ENCODE measurements at regions not wholly inside any gene's neighbourhood (a gene's known extent, or its start where the extent isn't known, plus 50 kb on each side); places are given as distances from the start of the nearest gene placed in this dataset.
"Not testable (repeated sequence)": the region's sequence is repeated elsewhere in the genome, so short reads cannot be mapped to it uniquely, and the experiment has no call there.

DNA sequence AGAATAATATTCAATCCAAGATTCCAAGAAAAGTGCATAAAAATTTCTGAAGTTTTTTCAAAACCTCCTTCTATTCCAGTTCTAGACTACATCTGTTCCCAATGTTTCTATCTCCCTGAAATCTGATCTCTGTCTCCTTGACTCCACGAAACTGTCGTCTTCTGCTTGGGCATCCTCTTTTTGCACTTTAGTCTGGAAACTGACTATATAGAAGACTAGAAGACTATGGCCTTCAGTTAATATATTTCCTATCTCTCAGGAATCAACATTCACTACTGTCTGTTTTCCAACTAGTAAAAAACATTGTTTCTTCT, 745.4 kb upstream of the ADGRB3 start:
- DNase-seq, result peak; percentile 43

DNA sequence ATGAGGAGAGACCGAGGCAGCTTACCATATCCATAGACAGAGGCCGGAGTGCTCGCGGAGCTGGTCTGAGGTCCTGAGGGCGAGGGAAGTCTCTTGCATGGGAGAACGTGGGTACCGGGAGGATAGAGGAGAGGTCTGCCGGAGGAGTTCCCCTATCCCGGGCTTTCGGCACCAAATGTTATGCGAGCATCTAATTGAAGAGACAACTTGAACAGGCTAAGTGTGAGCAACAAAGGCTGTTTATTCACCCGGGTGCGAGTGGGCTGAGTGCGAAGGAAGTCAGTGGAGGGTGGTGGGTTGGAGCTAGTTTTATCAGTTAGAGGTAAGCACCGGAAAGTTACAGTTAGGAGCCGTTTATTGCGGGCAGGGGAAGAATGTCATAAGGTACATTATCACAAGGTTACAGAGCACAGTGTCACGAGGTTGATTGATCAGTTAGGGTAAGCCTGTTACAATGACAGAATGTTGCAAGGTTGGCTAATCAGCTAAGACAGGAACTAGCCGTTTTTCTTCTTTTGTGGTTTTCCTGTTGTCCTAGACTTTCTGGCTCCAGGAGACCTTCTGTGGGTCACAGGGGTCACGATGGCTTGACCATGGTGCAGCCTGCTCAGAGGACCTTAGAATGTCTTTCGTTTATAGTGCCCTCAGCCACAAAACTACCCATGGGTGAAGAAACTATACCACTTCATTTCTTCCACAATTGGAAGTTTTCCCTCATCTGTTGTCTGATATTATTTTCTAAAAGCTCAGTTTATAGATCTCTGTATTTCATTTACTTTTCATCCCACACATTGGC, 746.0 kb upstream of the ADGRB3 start:
- DNase-seq, result no peak

DNA sequence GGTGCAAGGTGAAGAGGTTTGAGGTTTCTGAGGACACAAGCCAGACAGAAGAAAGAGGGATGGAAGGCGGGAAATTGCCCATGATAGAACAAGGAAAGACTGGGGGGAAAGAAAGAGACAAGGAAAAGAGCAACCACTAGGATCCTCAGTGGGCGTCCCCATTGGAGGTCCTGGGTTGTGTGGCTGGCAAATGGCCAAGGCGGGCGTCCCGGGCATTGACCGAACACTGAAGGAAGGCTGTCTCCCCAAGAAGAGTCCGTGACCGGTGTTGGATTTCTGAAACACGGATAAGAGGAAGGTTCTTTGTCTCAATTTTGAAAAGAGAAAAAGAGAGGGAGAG, 746.6 kb upstream of the ADGRB3 start:
- no peak for DNase-seq

DNA sequence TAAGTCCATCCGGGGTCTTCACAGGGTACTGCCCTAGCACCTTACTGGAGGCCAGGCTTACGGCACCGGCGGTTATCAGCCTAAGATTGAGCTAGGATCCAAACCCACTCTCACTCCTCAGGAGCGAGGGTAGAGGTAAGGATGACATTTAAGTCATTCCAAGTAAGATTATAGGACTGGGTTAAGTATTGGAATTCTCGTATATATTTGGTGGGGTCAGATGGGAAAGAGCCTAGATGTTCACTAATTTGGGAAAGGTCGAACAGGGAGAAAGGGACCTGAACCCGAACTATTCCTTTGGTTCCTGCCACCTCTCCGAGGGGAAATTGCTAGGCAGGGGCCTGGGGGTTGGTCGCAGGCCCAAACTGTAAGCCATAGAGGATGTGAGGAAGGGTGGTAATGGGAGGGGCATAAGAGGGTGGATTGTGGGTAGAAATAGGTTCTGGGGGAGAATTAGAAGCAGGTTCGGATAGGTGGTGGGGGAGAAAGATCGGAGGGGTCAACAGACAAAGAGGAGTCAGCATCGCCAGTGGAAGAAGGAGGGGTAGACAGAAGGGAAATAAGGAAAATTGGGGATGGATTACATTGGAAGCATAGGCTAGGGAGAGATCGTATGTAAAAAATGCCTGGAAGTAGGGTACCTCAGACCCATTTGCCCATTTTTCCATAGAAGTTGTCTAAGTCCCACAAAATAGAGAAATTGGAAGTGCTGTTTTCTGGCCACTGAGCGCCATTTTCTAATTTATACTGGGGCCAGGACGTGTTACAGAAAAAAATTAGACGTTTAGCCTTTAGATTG, 747.1 kb upstream of the ADGRB3 start:
- DNase-seq, result no peak

DNA sequence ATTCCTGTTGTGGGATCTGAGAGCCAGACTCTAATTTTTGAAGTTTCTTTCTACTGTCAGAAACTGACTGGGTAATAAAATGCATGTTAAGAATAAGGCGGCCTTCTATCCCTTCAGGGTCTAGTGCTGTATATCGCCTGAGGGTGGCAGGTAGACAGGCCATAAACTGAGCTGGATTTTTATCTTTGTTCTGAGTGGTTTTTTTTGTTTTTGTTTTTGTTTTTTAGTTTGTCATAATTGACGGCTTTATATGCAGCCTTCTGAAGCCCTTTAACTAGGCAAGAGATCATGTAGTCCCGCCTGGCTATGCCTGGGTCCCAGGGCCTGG, 747.7 kb upstream of the ADGRB3 start:
- no peak for DNase-seq

DNA sequence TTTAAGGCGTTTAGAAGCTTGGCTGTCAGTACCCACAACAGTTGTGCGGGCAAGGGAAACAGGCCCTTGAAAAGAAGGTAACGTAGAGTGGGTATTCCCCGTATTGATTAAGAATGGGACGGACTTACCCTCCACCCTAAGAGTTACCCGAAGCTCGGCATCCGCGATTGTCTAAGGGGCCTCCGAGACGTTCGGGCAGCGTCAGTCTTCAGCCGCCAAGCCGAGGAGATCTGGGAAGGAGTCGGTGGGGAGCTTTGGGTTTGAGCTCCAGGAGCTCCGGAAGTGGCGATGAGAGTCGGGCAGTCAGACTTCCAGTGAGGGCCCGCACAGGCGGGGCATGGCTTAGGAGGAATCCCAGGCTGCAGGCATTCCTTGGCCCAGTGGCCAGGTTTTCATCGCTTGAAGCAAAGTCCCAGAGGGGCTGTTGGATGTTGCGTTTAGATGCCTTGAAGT, 748.2 kb upstream of the ADGRB3 start:
- DNase-seq, result no peak

DNA sequence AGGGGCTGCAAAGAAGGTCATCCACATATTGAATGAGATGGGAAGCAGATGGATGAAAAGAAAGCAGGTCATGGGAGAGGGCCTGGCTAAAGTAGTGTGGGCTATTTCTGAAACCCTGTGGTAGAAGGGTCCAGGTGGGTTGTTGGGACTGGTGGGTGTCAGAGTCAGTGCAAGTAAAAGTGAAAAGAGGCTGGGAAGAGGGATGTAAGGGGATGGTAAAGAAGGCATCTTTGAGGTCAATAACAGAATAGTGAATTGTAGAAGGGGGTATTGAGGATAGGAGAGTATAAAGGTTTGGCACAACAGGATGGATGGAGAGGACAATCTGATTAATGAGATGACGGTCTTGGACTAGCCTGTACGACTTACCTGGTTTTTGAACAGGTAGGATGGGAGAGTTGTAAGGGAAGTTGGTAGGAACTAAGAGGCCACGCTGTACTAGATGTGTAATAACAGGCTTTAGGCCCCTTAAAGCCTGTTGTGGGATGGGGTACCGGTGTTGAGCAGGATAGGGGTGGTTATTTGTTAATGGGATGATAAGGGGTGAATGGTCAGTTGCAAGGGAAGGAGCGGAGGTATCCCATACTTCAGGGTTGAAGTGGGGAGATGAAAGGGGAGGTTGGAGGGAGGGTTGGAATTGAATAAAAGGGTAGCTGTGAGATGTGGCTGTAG, 748.9 kb upstream of the ADGRB3 start:
- no peak for DNase-seq

DNA sequence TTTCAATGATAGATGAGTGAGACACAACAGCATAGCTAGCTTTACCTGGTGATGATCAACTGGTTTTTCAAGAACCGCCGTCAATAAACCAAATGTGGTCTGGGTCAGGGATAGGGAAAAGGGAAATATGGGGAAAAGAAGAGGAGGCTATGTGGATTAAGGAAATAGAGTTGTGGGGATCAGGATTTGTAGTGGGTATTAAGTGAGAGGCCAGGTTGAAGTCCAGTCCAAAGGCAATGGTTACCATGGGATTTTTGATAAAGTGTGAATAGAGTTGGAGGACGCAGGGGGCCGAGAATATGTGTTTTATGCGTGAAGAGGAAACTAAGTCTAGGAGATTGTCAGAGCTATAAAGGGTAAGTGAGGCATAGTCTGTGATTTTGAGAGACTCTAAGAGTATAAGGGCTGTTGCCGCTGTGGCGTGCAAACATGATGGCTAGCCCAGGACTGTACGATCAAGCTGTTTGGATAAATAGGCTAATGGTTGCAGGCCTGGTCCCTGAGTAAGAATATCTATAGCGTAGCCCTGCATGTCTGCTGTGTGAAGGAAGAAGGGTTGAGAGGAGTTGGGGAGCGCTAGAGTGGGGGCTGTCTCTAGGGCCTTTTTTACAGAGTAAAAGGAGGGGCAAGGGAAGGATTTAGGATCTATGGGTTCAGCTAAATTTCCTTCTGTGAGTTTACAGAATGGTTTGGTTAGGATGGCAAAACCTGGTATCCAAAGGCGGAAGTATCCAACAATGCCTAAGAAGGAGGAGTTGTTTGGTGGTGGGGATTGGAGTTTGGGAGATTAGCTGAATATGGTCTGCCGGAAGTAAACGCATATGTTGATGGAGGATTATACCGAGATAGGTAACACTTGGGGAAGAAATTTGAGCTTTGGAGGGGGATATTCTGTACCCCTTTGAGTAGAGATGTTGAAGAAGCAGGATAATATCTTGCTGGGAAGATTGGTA, 749.7 kb upstream of the ADGRB3 start:
- DNase-seq, result no peak

DNA sequence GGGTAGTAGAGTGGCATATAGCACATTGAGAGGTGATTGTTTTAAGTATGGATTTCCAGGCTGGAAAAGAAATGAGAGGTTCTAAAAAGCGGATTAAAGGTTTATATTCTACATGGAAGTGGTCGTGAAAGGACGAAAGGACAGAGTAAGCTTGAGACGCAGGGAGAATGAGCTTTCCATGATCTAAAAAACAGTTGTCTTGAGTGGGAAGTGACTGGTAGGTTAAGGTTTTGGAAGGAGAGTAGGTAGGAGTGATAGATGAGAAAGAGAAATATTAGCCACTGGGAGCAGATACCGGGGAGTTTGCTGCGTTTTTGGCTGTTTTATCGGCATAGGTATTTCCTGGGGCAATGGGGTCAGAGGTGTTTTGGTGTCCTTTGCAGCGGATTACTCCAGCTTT, 750.6 kb upstream of the ADGRB3 start:
- DNase-seq, result no peak

DNA sequence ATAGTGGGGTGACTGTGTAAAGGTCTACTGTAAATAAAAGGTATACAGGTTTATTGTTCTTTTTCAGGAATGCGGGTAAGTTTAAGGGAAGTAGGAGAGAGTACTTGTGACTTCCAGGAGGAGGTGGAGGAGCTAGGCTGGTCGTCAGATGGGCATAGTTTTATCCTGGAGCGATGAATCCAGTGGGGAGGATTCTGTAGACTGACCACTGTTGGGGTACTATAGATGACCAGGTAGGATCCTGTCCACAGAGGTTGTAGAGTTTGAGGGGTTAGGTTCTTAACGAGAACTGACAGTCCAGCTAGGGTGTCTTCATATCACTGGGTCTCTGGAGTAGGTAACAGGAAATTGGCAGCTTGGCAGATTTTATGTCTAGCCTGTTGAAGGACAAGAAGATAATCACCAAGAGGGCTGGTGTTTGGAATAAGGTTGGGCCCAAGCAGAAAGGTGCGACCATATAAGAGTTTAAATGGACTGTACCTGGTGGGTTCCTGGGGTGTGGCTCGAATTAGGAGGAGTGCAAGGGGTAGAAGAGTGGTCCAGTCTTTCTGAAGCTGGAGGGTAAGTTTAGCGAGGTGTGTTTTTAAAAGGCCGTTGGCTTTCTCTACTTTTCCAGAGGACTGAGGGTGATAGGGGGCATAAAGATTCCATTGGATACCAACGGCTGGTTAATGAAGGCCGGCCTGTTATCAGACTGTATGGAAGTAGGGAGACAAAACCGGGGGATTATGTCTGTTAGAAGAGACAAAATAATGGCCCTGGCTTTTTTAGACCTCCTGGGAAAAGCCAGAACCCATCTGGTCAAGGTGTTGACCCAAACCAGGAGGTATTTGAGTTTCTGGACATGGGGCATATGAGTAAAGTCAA, 751.3 kb upstream of the ADGRB3 start:
- no peak for DNase-seq

DNA sequence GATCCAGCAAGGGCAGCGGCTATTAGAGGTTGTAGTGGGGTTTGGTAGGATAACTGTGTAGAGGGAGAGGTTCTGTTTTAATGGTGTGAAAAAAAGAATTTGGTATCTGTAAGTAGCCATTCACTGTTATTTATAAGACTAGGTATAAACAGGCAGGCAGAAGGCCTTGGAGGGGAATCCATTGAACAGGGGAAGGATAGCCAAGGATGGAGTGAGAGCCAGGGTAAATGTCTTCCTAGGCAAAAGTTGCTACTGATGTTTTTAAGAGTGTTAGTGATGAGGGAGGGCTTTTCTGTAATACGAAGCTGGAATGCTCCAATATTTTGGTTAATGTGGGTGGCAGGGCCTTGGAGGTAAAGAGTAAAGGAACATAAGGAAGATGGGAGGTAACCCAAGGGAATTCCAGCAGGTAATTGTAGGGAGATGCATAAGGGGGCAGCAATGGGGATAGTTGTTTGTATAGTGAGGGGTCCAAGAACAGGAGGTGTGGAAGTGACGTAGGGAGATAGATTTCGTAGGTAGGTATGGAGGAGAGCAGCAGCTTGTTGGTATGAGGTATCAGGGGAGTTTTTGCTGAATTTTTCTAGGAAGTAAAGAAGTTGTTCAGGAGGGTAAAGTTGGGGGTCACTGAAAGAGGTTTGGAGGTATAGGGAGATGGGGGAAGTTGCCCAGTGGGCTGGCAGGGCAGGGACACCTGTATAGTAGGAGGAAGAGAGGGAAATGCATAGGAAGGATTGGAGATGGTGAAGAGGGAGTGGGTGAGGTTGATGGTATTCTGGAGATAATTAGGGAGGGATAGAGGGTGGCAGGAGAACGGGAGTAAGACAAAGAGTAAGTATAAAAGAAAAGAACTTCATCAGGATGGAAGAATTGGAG, 752.4 kb upstream of the ADGRB3 start:
- DNase-seq, result no peak

DNA sequence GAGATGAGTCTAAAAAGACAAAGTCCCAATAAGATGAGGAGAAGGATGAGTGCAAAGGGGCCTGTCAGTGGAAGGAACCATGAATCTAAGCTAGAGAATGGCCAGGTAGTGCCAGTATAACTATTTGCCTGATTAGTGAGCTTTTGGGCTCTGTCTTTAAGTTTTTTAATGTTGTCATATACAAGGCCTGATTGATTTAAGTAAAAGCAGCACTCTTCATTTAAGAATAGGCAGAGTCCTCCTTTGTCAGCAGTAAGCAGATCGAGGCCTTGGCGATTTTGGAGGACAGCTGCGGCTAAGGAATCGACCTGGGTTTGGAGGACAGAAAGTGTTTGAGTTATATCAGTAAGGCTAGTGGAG, 753.4 kb upstream of the ADGRB3 start:
- DNase-seq, result no peak

DNA sequence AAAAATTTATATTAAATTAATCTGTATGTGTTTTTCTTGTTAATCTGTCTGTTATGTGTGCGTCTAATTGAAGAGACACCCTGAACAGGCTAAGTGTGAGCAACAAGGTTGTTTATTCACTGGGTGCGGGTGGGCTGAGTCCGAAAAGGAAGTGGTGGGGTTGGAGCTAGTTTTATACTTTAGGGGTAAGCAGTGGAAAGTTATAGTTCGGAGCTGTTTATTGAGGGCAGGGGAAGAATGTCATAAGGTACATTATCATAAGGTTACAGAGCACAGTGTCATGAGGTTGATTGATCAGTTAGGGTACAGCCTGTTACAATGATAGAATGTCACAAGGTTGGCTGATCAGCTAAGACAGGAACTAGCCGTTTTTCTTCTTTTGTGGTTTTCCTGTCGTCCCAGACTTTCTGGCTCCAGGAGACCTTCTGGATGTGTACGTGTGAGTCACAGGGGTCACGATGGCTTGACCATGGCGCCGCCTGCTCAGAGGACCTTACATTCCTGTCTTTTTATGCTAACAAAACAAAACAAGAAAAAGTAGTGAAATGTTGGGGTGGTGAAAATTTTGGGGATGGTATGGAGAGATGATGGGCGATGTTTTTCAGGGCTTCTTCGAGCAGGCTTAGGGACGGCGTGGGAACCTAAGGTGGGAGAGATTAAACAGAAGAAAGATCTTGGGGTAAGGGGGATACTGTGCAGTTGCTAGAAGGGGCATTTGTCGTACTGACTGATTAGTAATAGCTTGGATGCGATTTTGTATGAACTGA, 754.0 kb upstream of the ADGRB3 start:
- DNase-seq, result no peak

DNA sequence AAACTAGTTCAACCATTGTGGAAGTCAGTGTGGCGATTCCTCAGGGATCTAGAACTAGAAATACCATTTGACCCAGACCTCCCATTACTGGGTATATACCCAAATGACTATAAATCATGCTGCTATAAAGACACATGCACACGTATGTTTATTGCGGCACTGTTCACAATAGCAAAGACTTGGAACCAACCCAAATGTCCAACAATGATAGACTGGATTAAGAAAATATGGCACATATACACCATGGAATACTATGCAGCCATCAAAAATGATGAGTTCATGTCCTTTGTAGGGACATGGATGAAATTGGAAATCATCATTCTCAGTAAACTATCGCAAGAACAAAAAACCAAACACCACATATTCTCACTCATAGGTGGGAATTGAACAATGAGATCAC, 754.7 kb upstream of the ADGRB3 start:
- DNase-seq, result not testable (repeated sequence)

DNA sequence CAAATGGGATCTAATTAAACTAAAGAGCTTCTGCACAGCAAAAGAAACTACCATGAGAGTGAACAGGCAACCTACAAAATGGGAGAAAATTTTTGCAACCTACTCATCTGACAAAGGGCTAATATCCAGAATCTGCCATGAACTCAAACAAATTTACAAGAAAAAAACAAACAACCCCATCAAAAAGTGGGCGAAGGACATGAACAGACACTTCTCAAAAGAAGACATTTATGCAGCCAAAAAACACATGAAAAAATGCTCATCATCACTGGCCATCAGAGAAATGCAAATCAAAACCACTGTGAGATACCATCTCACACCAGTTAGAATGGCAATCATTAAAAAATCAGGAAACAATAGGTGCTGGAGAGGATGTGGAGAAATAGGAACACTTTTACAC, 755.2 kb upstream of the ADGRB3 start:
- DNase-seq, result not testable (repeated sequence)

DNA sequence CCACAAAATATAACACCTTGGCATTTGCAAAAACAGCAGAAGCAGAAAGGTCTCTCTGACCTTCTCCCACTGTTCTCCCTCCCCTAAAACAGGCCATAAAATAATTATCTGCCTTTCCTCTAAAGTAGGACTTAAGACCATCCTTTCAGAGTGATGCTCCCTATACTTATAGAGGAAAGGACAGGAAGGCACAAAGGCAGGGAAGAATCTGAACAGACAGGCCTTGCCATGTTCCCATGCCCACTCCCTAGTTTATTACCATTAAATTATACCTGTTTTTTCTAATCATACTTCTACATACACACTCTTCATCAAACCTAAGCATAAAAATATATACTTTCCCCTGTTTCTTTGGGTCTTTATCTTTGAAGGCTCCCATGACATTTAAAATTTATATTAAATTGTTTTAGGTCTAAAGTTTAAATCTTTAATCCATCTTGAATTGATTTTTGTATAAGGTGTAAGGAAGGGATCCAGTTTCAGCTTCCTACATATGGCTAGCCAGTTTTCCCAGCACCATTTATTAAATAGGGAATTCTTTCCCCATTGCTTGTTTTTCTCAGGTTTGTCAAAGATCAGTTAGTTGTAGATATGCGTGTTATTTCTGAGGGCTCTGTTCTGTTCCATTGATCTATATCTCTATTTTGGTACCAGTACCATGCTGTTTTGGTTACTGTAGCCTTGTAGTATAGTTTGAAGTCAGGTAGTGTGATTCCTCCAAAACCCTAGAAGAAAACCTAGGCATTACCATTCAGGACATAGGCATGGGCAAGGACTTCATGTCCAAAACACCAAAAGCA, 755.8 kb upstream of the ADGRB3 start:
- DNase-seq, result not testable (repeated sequence)

DNA sequence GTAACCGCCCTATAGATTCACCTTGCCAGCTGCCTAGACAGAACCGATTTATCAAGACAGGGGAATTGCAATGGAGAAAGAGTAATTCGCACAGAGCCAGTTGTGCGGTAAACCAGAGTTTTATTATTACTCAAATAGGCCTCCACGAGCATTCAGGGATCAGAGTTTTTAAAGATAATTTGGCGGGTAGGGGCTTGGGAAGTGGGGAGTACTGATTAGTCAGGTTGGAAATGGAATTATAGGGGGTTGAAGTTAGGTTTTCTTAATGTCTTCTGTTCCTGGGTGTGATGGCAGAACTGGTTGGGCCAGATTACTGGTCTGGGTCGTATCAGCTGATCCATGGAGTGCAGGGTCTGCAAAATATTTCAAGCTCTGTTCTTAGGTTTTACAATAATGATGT, 756.9 kb upstream of the ADGRB3 start:
- not testable (repeated sequence) for DNase-seq

DNA sequence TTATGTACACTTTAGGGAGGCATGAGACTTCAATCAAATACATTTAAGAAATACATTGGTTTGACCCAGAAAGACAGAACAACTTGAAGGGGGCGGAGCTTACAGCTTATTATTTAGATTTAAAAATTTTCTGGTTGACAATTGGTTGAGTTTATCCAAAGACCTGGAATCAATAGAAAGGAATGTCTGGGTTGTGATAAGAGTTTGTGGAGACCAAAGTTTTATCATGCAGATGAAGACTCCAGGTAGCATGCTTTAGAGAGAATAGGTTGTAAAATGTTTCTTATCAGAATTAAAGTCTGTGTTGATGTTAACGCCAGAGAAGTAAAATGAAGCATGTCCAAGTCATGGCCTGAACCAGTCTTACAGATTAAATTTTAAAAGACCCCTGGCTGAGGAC, 757.8 kb upstream of the ADGRB3 start:
- no peak for DNase-seq

DNA sequence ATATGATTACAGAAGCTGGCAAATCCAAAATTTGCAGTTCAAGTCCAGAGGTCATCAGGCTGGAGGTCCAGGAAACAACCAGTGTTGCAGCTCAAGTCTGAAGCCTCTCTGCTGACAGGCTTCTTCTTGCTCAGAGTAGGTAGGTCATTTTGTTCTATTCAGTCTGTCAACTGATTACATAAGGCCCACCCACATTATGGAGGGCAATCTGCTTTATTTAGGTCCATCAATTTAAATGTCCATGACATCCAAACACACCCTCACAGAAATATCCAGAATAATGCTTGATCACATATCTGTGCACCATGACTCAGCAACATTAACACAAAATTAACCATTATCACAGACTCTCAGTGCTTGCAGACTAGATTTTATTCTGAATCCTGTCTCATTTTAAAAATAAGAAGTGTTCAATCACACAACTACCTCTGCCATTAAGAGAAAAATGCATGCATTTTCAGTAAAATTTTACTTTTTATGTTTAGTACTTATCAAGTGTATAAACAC, 759.2 kb upstream of the ADGRB3 start:
- DNase-seq, result no peak
